ENCODE measurements at regions not wholly inside any gene's neighbourhood (a gene's known extent, or its start where the extent isn't known, plus 50 kb on each side); places are given as distances from the start of the nearest gene placed in this dataset.
A peak's percentile ranks its signal among the peaks of the same experiment; 100 is the strongest.
"Not testable (repeated sequence)": the region's sequence is repeated elsewhere in the genome, so short reads cannot be mapped to it uniquely, and the experiment has no call there.

GRCh38 chr6:74343804-74344203, 647.8 kb downstream of the CD109 start:
- peak; percentile 6 for DNase-seq (ENCODE audit: low read depth)
- no peak overlapping the region for H3K4me3 ChIP-seq (ENCODE audit: low read length)
- peak; percentile 48 for TF ChIP-seq CTCF (conservative IDR thresholded peaks at IDR 0.05; ENCODE audit: low read length)

- not testable (repeated sequence) for H3K4me3 ChIP-seq (ENCODE audit: low read length); DNase-seq (ENCODE audit: low read depth)
Observed at GRCh38 chr6:74343321-74343720, 647.3 kb downstream of the CD109 start.

- no peak for DNase-seq (ENCODE audit: low read depth)
- TF ChIP-seq CTCF (conservative IDR thresholded peaks at IDR 0.05; ENCODE audit: low read length), result no peak
- H3K4me3 ChIP-seq (ENCODE audit: low read length), result no peak overlapping the region
Observed at GRCh38 chr6:74334722-74335121, 638.7 kb downstream of the CD109 start.

- DNase-seq (ENCODE audit: low read depth), result no peak
- H3K4me3 ChIP-seq (ENCODE audit: low read length), result no peak overlapping the region
- TF ChIP-seq CTCF (conservative IDR thresholded peaks at IDR 0.05; ENCODE audit: low read length), result no peak
Observed at GRCh38 chr6:74333406-74333805, 637.4 kb downstream of the CD109 start.

- no peak for TF ChIP-seq CTCF (conservative IDR thresholded peaks at IDR 0.05; ENCODE audit: low read length)
- no peak overlapping the region for H3K4me3 ChIP-seq (ENCODE audit: low read length)
- DNase-seq (ENCODE audit: low read depth), result no peak
Observed at GRCh38 chr6:74320715-74321114, 624.7 kb downstream of the CD109 start.

GRCh38 chr6:74320074-74320473, 624.1 kb downstream of the CD109 start:
- TF ChIP-seq CTCF (conservative IDR thresholded peaks at IDR 0.05; ENCODE audit: low read length), result no peak
- peak; percentile 3 for DNase-seq (ENCODE audit: low read depth)
- H3K4me3 ChIP-seq (ENCODE audit: low read length), result no peak overlapping the region

- DNase-seq (ENCODE audit: low read depth), result no peak
- no peak for TF ChIP-seq CTCF (conservative IDR thresholded peaks at IDR 0.05; ENCODE audit: low read length)
- no peak overlapping the region for H3K4me3 ChIP-seq (ENCODE audit: low read length)
Observed at GRCh38 chr6:74319292-74319691, 623.3 kb downstream of the CD109 start.

- no peak for DNase-seq (ENCODE audit: low read depth)
- H3K4me3 ChIP-seq (ENCODE audit: low read length), result no peak overlapping the region
- TF ChIP-seq CTCF (conservative IDR thresholded peaks at IDR 0.05; ENCODE audit: low read length), result no peak
Observed at GRCh38 chr6:74318738-74319137, 622.7 kb downstream of the CD109 start.

Data from AG10803 (cell line).